ENCODE measurements at regions not wholly inside any gene's neighbourhood (a gene's known extent, or its start where the extent isn't known, plus 50 kb on each side); places are given as distances from the start of the nearest gene placed in this dataset.

GRCh38 chr13:57824121-57824520, 192.6 kb downstream of the PCDH17 start:
- H3F3A ChIP-seq (replicated peaks; ENCODE audit: insufficient read depth): no peaks in the 10 kb centered on the region
- CTCF ChIA-PET: no interaction called here
- H3K4me1 ChIP-seq (ENCODE audit: control insufficient read depth in 1 of 2, insufficient read depth in 2 of 2, low read depth in 1 of 2, low read length in 1 of 2): no peaks in the 10 kb centered on the region
- H3K9ac ChIP-seq: no peak overlapping the region
- TF ChIP-seq, protein P1, sequence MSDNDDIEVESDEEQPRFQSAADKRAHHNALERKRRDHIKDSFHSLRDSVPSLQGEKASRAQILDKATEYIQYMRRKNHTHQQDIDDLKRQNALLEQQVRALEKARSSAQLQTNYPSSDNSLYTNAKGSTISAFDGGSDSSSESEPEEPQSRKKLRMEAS (IDR thresholded peaks at IDR 0.05; ENCODE audit: low read depth): no peak
- TF ChIP-seq ZBTB33 (IDR thresholded peaks at IDR 0.05; ENCODE audit: borderline replicate concordance, low read depth): no peak
- no peak for TF ChIP-seq EP300 (IDR thresholded peaks at IDR 0.05; ENCODE audit: borderline replicate concordance in 1 of 2, low read depth in 1 of 2, low read length in 1 of 2)
- TF ChIP-seq GABPA (IDR thresholded peaks at IDR 0.05; ENCODE audit: low read depth): no peak
- no peak for TF ChIP-seq SIN3A (IDR thresholded peaks at IDR 0.05; ENCODE audit: borderline replicate concordance, low read depth, low read length)
- TF ChIP-seq RCOR1 (IDR thresholded peaks at IDR 0.05; ENCODE audit: low read length): no peak
- no peak for TF ChIP-seq REST (IDR thresholded peaks at IDR 0.05; ENCODE audit: low read depth, low read length)
- no peak for TF ChIP-seq TEAD4 (IDR thresholded peaks at IDR 0.05; ENCODE audit: borderline replicate concordance, insufficient read depth)
- TF ChIP-seq TCF12 (IDR thresholded peaks at IDR 0.05): no peak
- TF ChIP-seq POLR2AphosphoS5 (IDR thresholded peaks at IDR 0.05; ENCODE audit: low read depth, low read length): no peak
- TF ChIP-seq MEF2A (IDR thresholded peaks at IDR 0.05; ENCODE audit: borderline replicate concordance, low read depth): no peak
- no peak for TF ChIP-seq NFIC (IDR thresholded peaks at IDR 0.05; ENCODE audit: borderline replicate concordance)
- TF ChIP-seq YY1 (IDR thresholded peaks at IDR 0.05; ENCODE audit: low read depth): no peak
- no peak for TF ChIP-seq CHD2 (IDR thresholded peaks at IDR 0.05; ENCODE audit: low read length, partially characterized antibody)
- TF ChIP-seq, protein P2, sequence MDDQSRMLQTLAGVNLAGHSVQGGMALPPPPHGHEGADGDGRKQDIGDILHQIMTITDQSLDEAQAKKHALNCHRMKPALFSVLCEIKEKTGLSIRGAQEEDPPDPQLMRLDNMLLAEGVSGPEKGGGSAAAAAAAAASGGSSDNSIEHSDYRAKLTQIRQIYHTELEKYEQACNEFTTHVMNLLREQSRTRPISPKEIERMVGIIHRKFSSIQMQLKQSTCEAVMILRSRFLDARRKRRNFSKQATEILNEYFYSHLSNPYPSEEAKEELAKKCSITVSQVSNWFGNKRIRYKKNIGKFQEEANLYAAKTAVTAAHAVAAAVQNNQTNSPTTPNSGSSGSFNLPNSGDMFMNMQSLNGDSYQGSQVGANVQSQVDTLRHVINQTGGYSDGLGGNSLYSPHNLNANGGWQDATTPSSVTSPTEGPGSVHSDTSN (IDR thresholded peaks at IDR 0.05): no peak
- no peak overlapping the region for H3K27ac ChIP-seq (ENCODE audit: low read depth in 2 of 2, low read length in 1 of 2)
- no peaks in the 10 kb centered on the region for H4K20me1 ChIP-seq (ENCODE audit: insufficient read depth)
- no peaks in the 10 kb centered on the region for H3K9me3 ChIP-seq
- no peaks in the 10 kb centered on the region for H3K36me3 ChIP-seq (replicated peaks in 1 of 2; ENCODE audit: control insufficient read depth in 1 of 2, insufficient read depth in 2 of 2, low read length in 1 of 2)
- H3K4me2 ChIP-seq: no peak overlapping the region
- H3K27me3 ChIP-seq (ENCODE audit: insufficient read depth): no peaks in the 10 kb centered on the region
- no peak overlapping the region for H2AFZ ChIP-seq (ENCODE audit: low read depth)
- DNase-seq: no peak
- 25% methylated on average over 2 of the region's 4 CpGs for WGBS (ENCODE audit: low lambda C conversion rate)
- no peaks in the 10 kb centered on the region for H3K79me2 ChIP-seq (ENCODE audit: insufficient read depth)
- no peak overlapping the region for H3K4me3 ChIP-seq (ENCODE audit: low read depth in 2 of 2, low read length in 1 of 2)
- POLR2A ChIA-PET: no interaction called here
- H3K9me2 ChIP-seq: no peaks in the 10 kb centered on the region
